Stomach (tissue), 4 donors: ENCODE measurements at regions not wholly inside any gene's neighbourhood (a gene's known extent, or its start where the extent isn't known, plus 50 kb on each side); places are given as distances from the start of the nearest gene placed in this dataset.

Experiments used
- EP300 ChIP-seq: sonication (generic); formaldehyde crosslinking; IDR thresholded peaks from one replicate; pipeline ENCODE4 v1.6.1; 2017; ENCODE audit warnings: antibody characterized with exemption
- POLR2AphosphoS5 ChIP-seq, 3 donors: sonication (generic); formaldehyde crosslinking; IDR thresholded peaks; one replicate each; pipeline ENCODE4 v1.6.1; 2016; ENCODE audit warnings: antibody characterized with exemption in 3 of 3
- TF ChIP-seq, protein P1 (sequence below), 7 experiments: fragments of 450-650 bp in 4 of 7; fragments of 200-600 bp in 3 of 7; sonication (generic) in 3 of 7; IDR thresholded peaks; one replicate each; pipeline ENCODE4 v1.5.1; 2016 to 2019; ENCODE audit warnings: antibody characterized with exemption in 7 of 7, control low read depth in 2 of 7, mild to moderate bottlenecking in 1 of 7

DNA sequence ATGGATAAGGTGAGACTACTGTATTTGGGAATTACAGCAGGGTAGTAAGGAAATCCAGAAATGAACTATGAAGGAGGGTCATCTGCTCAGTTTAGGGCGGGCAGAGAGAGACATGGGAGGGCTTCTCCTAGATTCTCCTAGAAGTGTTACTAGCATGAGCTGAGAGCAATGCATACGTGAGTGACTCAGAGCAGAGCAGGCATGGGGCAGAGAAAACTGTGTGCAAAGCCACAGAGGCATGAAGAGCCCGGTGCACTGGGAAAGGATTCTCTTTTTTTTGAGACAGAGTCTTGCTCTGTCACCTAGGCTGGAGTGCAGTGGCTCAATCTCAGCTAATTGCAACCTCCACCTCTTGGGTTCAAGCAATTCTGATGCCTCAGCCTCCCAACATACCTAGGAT is 116.2 kb downstream of the SOCS6 start:
- TF ChIP-seq, protein P1, sequence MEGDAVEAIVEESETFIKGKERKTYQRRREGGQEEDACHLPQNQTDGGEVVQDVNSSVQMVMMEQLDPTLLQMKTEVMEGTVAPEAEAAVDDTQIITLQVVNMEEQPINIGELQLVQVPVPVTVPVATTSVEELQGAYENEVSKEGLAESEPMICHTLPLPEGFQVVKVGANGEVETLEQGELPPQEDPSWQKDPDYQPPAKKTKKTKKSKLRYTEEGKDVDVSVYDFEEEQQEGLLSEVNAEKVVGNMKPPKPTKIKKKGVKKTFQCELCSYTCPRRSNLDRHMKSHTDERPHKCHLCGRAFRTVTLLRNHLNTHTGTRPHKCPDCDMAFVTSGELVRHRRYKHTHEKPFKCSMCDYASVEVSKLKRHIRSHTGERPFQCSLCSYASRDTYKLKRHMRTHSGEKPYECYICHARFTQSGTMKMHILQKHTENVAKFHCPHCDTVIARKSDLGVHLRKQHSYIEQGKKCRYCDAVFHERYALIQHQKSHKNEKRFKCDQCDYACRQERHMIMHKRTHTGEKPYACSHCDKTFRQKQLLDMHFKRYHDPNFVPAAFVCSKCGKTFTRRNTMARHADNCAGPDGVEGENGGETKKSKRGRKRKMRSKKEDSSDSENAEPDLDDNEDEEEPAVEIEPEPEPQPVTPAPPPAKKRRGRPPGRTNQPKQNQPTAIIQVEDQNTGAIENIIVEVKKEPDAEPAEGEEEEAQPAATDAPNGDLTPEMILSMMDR (IDR thresholded peaks at IDR 0.05) = no peak
- TF ChIP-seq EP300 (no peak), POLR2AphosphoS5 (IDR thresholded peaks at IDR 0.05) (no peak)
